Mesenchymal stem cell (in vitro differentiated cells and primary cell): ENCODE measurements at regions not wholly inside any gene's neighbourhood (a gene's known extent, or its start where the extent isn't known, plus 50 kb on each side); places are given as distances from the start of the nearest gene placed in this dataset.

Source experiments
- DNase-seq: peaks from one replicate; pipeline ENCODE4 v3.0.0-alpha.2; 2013
- H2AFZ ChIP-seq: one replicate; pipeline ENCODE4 v1.6.1; 2013; ENCODE audit warnings: low read depth, mild to moderate bottlenecking, control low read depth, inconsistent platforms, low read length, moderate library complexity
- H2AK5ac ChIP-seq: 2 replicates; pipeline ENCODE4 v1.6.1; 2013; ENCODE audit warnings: low read length, moderate library complexity, mild to moderate bottlenecking, inconsistent platforms; ENCODE audit not compliant: severe bottlenecking
- H2BK120ac ChIP-seq: one replicate; pipeline ENCODE4 v1.6.1; 2013; ENCODE audit warnings: low read depth, mild to moderate bottlenecking, inconsistent platforms, low read length, moderate library complexity
- H2BK12ac ChIP-seq, 2 experiments: one replicate each; pipeline ENCODE4 v1.6.1; 2013; ENCODE audit warnings: inconsistent platforms in 2 of 2, low read length in 2 of 2, mild to moderate bottlenecking in 2 of 2, moderate library complexity in 2 of 2, control low read depth in 1 of 2
- H2BK15ac ChIP-seq: one replicate; pipeline ENCODE4 v1.6.1; 2013; ENCODE audit warnings: mild to moderate bottlenecking, low read depth, inconsistent platforms; ENCODE audit not compliant: poor library complexity, severe bottlenecking
- H2BK5ac ChIP-seq: 2 replicates; pipeline ENCODE4 v1.6.1; 2013; ENCODE audit warnings: low read depth, mild to moderate bottlenecking, low read length, control low read depth, inconsistent platforms; ENCODE audit not compliant: poor library complexity, severe bottlenecking
- H3K14ac ChIP-seq, 2 experiments: one replicate each; pipeline ENCODE4 v1.6.1; 2013; ENCODE audit warnings: inconsistent platforms in 2 of 2, low read length in 2 of 2, control low read depth in 1 of 2, mild to moderate bottlenecking in 1 of 2, moderate library complexity in 1 of 2
- H3K18ac ChIP-seq, 2 experiments: one replicate each; pipeline ENCODE4 v1.6.1; 2013; ENCODE audit warnings: inconsistent platforms in 2 of 2, low read length in 2 of 2, control low read depth in 1 of 2, low read depth in 1 of 2, mild to moderate bottlenecking in 1 of 2
- H3K23ac ChIP-seq, 2 experiments: one replicate each; pipeline ENCODE4 v1.6.1; 2013; ENCODE audit warnings: inconsistent platforms in 2 of 2, low read length in 2 of 2, mild to moderate bottlenecking in 2 of 2, moderate library complexity in 2 of 2, control low read depth in 1 of 2
- H3K27ac ChIP-seq: 2 replicates; pipeline ENCODE4 v1.5.1; 2013; ENCODE audit warnings: mild to moderate bottlenecking, moderate library complexity, low read length, control low read depth, inconsistent platforms; ENCODE audit not compliant: poor library complexity, severe bottlenecking
- H3K27me3 ChIP-seq, 2 experiments: 2 replicates each; pipeline versions ENCODE4 v1.6.1 to v1.7.0; 2013; ENCODE audit warnings: low read length in 2 of 2, mild to moderate bottlenecking in 2 of 2, moderate library complexity in 2 of 2, control low read depth in 1 of 2, inconsistent platforms in 1 of 2; ENCODE audit not compliant: control insufficient read depth in 1 of 2, insufficient read depth in 1 of 2
- H3K36me3 ChIP-seq, 2 experiments: 2 replicates each; pipeline versions ENCODE4 v1.6.1 to v1.7.0; 2013; ENCODE audit warnings: low read length in 2 of 2, control low read depth in 1 of 2, inconsistent platforms in 1 of 2, low read depth in 1 of 2, mild to moderate bottlenecking in 1 of 2; ENCODE audit not compliant: insufficient read depth in 2 of 2, control insufficient read depth in 1 of 2
- H3K4ac ChIP-seq, 2 experiments: one replicate each; pipeline ENCODE4 v1.6.1; 2013; ENCODE audit warnings: inconsistent platforms in 2 of 2, low read length in 2 of 2, mild to moderate bottlenecking in 2 of 2, moderate library complexity in 2 of 2, control low read depth in 1 of 2, low read depth in 1 of 2
- H3K4me1 ChIP-seq: 2 replicates; pipeline ENCODE4 v1.6.1; 2013; ENCODE audit warnings: low read depth, low read length, control low read depth; ENCODE audit not compliant: control insufficient read depth, insufficient read depth
- H3K4me2 ChIP-seq: 2 replicates; pipeline ENCODE4 v1.6.1; 2013; ENCODE audit warnings: low read length, mild to moderate bottlenecking, inconsistent platforms; ENCODE audit not compliant: poor library complexity, severe bottlenecking
- H3K4me3 ChIP-seq, 2 experiments: 2 replicates each; pipeline versions ENCODE4 v1.5.1 to v1.7.0; 2013; ENCODE audit warnings: low read length in 2 of 2, mild to moderate bottlenecking in 2 of 2, control low read depth in 1 of 2, low read depth in 1 of 2; ENCODE audit not compliant: insufficient read depth in 1 of 2
- H3K79me1 ChIP-seq: replicated peaks from 2 replicates; pipeline ENCODE4 v1.6.1; 2013; ENCODE audit warnings: mild to moderate bottlenecking, control low read depth, low read length, inconsistent platforms; ENCODE audit not compliant: poor library complexity, severe bottlenecking
- H3K9ac ChIP-seq: 2 replicates; pipeline ENCODE4 v1.7.0; 2013; ENCODE audit warnings: mild to moderate bottlenecking, low read length, moderate library complexity
- H3K9me3 ChIP-seq: 2 replicates; pipeline ENCODE4 v1.7.0; 2013; ENCODE audit warnings: mild to moderate bottlenecking, low read length; ENCODE audit not compliant: control insufficient read depth
- H4K8ac ChIP-seq: one replicate; pipeline ENCODE4 v1.6.1; 2013; ENCODE audit warnings: inconsistent platforms, mild to moderate bottlenecking, low read length, moderate library complexity
- H4K91ac ChIP-seq: one replicate; pipeline ENCODE4 v1.6.1; 2013; ENCODE audit warnings: mild to moderate bottlenecking, low read length, inconsistent platforms
- WGBS: methylation state at CpG from one replicate; pipeline ENCODE4 v1.1.7; 2013; ENCODE audit warnings: mixed read lengths; 5-methylcytosine and 5-hydroxymethylcytosine counted together

GRCh38 chr10:90328459-90328858 is 529.4 kb downstream of the HTR7 start:
- Histone ChIP-seq H2BK12ac (no peak overlapping the region), H3K9me3 (no peaks in the 10 kb centered on the region), H2AFZ (no peak overlapping the region), H3K4ac (no peak overlapping the region), H3K4me2 (no peak overlapping the region), H4K8ac (no peak overlapping the region), H2BK15ac (no peak overlapping the region), H2BK120ac (no peak overlapping the region), H3K27ac (no peak overlapping the region), H3K4me1 (no peaks in the 10 kb centered on the region), H3K4me3 (no peak overlapping the region), H3K27me3 (no peaks in the 10 kb centered on the region), H3K18ac (no peak overlapping the region), H4K91ac (no peak overlapping the region), H3K23ac (no peak overlapping the region), H2BK5ac (no peak overlapping the region), H3K36me3 (no peaks in the 10 kb centered on the region), H3K9ac (no peak overlapping the region), H3K14ac (no peak overlapping the region), H2AK5ac (no peak overlapping the region), H3K79me1 (no peaks in the 10 kb centered on the region)
- no peak for DNase-seq
- 100% methylated on average over 1 of the region's 1 CpG for WGBS

DNA sequence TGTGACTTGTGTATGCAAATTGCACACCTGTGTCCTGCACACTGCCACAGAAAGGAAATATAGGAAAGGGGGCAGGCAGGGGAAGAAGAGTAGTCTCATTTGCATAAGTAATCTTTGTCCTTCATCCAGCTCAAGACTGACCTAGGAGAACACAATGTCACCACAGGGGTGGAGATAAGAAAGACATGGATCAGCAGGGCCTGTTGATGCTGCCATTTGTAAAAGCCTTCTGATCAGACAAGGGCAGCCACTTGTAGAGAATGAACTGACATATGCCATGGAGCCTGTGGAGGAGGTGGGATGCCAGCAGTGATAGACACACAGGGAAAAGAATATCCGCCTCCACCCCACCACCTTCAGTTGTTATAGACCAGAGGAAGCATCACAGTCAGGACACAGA is 528.9 kb downstream of the HTR7 start:
- H2BK5ac ChIP-seq, result no peak overlapping the region
- no peak overlapping the region for H2BK15ac ChIP-seq
- no peak for DNase-seq
- H3K4me1 ChIP-seq, result no peaks in the 10 kb centered on the region
- H2BK12ac ChIP-seq, result no peak overlapping the region
- no peaks in the 10 kb centered on the region for H3K27me3 ChIP-seq
- WGBS, result 67% methylated on average over 1 of the region's 1 CpG
- no peak overlapping the region for H3K4me3 ChIP-seq
- H3K23ac ChIP-seq, result no peak overlapping the region
- H3K9me3 ChIP-seq, result no peaks in the 10 kb centered on the region
- H2AK5ac ChIP-seq, result no peak overlapping the region
- H3K4me2 ChIP-seq, result no peak overlapping the region
- no peaks in the 10 kb centered on the region for H3K36me3 ChIP-seq
- H2BK120ac ChIP-seq, result no peak overlapping the region
- H3K27ac ChIP-seq, result no peak overlapping the region
- no peak overlapping the region for H3K18ac ChIP-seq
- H3K4ac ChIP-seq, result no peak overlapping the region
- H3K79me1 ChIP-seq, result no peaks in the 10 kb centered on the region
- H4K91ac ChIP-seq, result no peak overlapping the region
- H3K14ac ChIP-seq, result no peak overlapping the region
- H2AFZ ChIP-seq, result no peak overlapping the region
- no peak overlapping the region for H3K9ac ChIP-seq
- H4K8ac ChIP-seq, result no peak overlapping the region

DNA sequence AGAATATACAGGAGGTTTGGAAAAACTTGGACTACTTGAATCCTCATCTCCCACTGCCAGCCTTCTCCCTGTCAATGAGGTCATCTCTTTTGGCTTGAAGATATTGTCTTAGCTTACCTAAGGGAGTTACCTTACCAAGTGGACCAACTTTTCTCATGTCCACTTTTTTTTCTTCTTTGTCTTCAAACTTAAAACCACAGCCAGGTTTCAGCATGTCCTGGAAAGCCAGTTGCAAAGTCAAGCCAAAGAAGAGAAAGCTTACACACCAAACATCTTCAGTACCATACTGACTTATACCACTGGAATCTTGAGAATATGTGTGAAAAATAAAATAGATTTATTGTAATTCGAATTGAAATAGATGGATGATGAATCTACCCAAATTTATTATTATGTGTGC is 520.5 kb downstream of the HTR7 start:
- H4K91ac ChIP-seq, result no peak overlapping the region
- H2BK5ac ChIP-seq, result no peak overlapping the region
- DNase-seq, result no peak
- no peak overlapping the region for H3K4ac ChIP-seq
- no peak overlapping the region for H3K27ac ChIP-seq
- H2BK120ac ChIP-seq, result no peak overlapping the region
- H3K4me2 ChIP-seq, result no peak overlapping the region
- no peak overlapping the region for H2AFZ ChIP-seq
- H3K9me3 ChIP-seq, result no peaks in the 10 kb centered on the region
- no peak overlapping the region for H2AK5ac ChIP-seq
- H2BK15ac ChIP-seq, result no peak overlapping the region
- no peaks in the 10 kb centered on the region for H3K36me3 ChIP-seq
- H3K23ac ChIP-seq, result no peak overlapping the region
- H3K9ac ChIP-seq, result no peak overlapping the region
- no peaks in the 10 kb centered on the region for H3K4me1 ChIP-seq
- no peak overlapping the region for H2BK12ac ChIP-seq
- no peak overlapping the region for H4K8ac ChIP-seq
- H3K79me1 ChIP-seq, result no peaks in the 10 kb centered on the region
- H3K18ac ChIP-seq, result no peak overlapping the region
- H3K4me3 ChIP-seq, result no peak overlapping the region
- peaks cover 0 to 2% of the 10 kb centered on the region in 2 experiments for H3K27me3 ChIP-seq
- H3K14ac ChIP-seq, result no peak overlapping the region
- WGBS, result no CpG with 5 or more reads among the region's 1 CpG

DNA sequence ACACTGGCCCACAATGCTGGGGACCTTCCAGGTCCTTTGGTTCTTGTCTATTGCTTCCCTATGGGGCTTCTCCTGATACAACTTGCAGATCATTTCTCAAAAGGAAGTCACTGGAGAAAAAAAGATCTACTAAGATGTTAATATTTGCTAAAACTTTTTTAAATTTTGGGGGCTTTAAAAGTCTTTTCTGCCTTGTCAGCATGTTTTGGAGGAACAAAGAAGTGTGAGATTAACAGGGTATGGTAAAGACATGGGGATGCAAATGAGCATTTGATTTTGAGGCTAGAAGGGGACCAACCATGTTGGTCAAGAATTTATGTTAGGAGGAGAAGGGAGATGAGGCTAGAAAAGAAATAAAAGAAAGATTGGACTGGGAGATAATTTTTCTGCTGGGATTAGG is 515.4 kb downstream of the HTR7 start:
- no peak overlapping the region for H3K14ac ChIP-seq
- no peaks in the 10 kb centered on the region for H3K4me1 ChIP-seq
- H2BK12ac ChIP-seq, result no peak overlapping the region
- peaks cover 0 to 2% of the 10 kb centered on the region in 2 experiments for H3K27me3 ChIP-seq
- no peak overlapping the region for H3K18ac ChIP-seq
- no peak overlapping the region for H2AFZ ChIP-seq
- H3K27ac ChIP-seq, result no peak overlapping the region
- no peak overlapping the region for H3K4me3 ChIP-seq
- H4K8ac ChIP-seq, result no peak overlapping the region
- H4K91ac ChIP-seq, result no peak overlapping the region
- H3K4ac ChIP-seq, result no peak overlapping the region
- no peaks in the 10 kb centered on the region for H3K79me1 ChIP-seq
- no peak overlapping the region for H3K23ac ChIP-seq
- no peaks in the 10 kb centered on the region for H3K9me3 ChIP-seq
- H2AK5ac ChIP-seq, result no peak overlapping the region
- no peak for DNase-seq
- H2BK5ac ChIP-seq, result no peak overlapping the region
- no peaks in the 10 kb centered on the region for H3K36me3 ChIP-seq
- no peak overlapping the region for H2BK120ac ChIP-seq
- no peak overlapping the region for H2BK15ac ChIP-seq
- H3K9ac ChIP-seq, result no peak overlapping the region
- no peak overlapping the region for H3K4me2 ChIP-seq
